ENCODE measurements at regions not wholly inside any gene's neighbourhood (a gene's known extent, or its start where the extent isn't known, plus 50 kb on each side); places are given as distances from the start of the nearest gene placed in this dataset.

GRCh38 chr7:83799333-83799732, 150.4 kb upstream of the SEMA3E start:
- Histone ChIP-seq H2BK5ac (ENCODE audit: low read depth, low read length) (no peak overlapping the region), H3K23me2 (ENCODE audit: low read depth, low read length) (no peaks in the 10 kb centered on the region), H3K18ac (ENCODE audit: extremely low read depth, low read length) (no peak overlapping the region), H3K4ac (replicated peaks; ENCODE audit: insufficient read length, low read depth, low read length) (no peak overlapping the region), H2BK20ac (ENCODE audit: low read length) (no peak overlapping the region), H3K4me3 (ENCODE audit: extremely low read depth in 1 of 4, insufficient read depth in 2 of 4, low read depth in 3 of 4, low read length in 4 of 4) (no peak overlapping the region), H3K9ac (replicated peaks in 1 of 4; ENCODE audit: extremely low read depth in 1 of 4, low read depth in 3 of 4, low read length in 3 of 4) (no peak overlapping the region), H3K27me3 (replicated peaks in 1 of 4; ENCODE audit: control insufficient read depth in 3 of 4, extremely low read depth in 1 of 4, insufficient read depth in 3 of 4, low read length in 3 of 4) (no peaks in the 10 kb centered on the region), H2BK15ac (ENCODE audit: low read length) (no peak overlapping the region), H2AK5ac (ENCODE audit: low read depth, low read length) (no peak overlapping the region), H3K79me1 (ENCODE audit: low read depth, low read length) (no peaks in the 10 kb centered on the region), H2BK120ac (replicated peaks; ENCODE audit: low read depth, low read length) (no peak overlapping the region), H2AFZ (ENCODE audit: low read length) (0 out of 2 replicates have a peak overlapping the region, but pooled peaks have one; percentile 24), H3K9me3 (ENCODE audit: insufficient read depth in 2 of 2, low read depth in 1 of 2, low read length in 1 of 2) (no peaks in the 10 kb centered on the region), H3K79me2 (ENCODE audit: control insufficient read depth in 1 of 2, insufficient read depth in 2 of 2, low read length in 2 of 2) (no peaks in the 10 kb centered on the region), H3K36me3 (ENCODE audit: control insufficient read depth in 2 of 4, insufficient read depth in 4 of 4, low read length in 3 of 4) (no peaks in the 10 kb centered on the region), H3K23ac (ENCODE audit: insufficient read length) (no peak overlapping the region), H3K4me2 (ENCODE audit: insufficient read depth in 1 of 2, low read depth in 2 of 2, low read length in 2 of 2) (no peak overlapping the region), H3K14ac (ENCODE audit: insufficient read length) (no peak overlapping the region), H3K4me1 (replicated peaks in 1 of 4; ENCODE audit: control insufficient read depth in 3 of 4, insufficient read depth in 4 of 4, low read length in 3 of 4) (no peaks in the 10 kb centered on the region), H4K5ac (ENCODE audit: insufficient read length, low read depth, low read length) (no peak overlapping the region), H4K91ac (replicated peaks; ENCODE audit: insufficient read length, low read length) (no peak overlapping the region), H3K56ac (replicated peaks; ENCODE audit: insufficient read length, low read depth, low read length) (no peak overlapping the region), H4K8ac (ENCODE audit: extremely low read depth, insufficient read depth, low read length) (no peak overlapping the region), H3K27ac (ENCODE audit: low read depth, low read length) (no peak overlapping the region), H4K20me1 (replicated peaks in 1 of 2; ENCODE audit: control insufficient read depth in 1 of 2, insufficient read depth in 2 of 2, low read length in 2 of 2) (no peaks in the 10 kb centered on the region), H2BK12ac (ENCODE audit: low read depth, low read length) (no peak overlapping the region)
- no peak for DNase-seq (ENCODE audit: low read depth in 1 of 2, low spot score in 2 of 2)
- WGBS, 2 experiments (ENCODE audit: extremely low coverage in 1 of 2, insufficient coverage in 1 of 2, insufficient read length in 1 of 2, insufficient replicate concordance in 2 of 2, low coverage in 1 of 2, low lambda C conversion rate in 2 of 2, missing lambda C conversion rate in 1 of 2): 86% methylated on average over 5 of the region's 5 CpGs; no CpG with 5 or more reads in 1 of the 2 experiments
- CTCF ChIA-PET (ENCODE audit: partially characterized antibody): no interaction called here
- no peak for FAIRE-seq
- POLR2A ChIA-PET (ENCODE audit: partially characterized antibody): no interaction called here
- no peak for TF ChIP-seq HDAC2 (IDR thresholded peaks at IDR 0.05; ENCODE audit: borderline replicate concordance in 1 of 2, low read depth in 2 of 2, low read length in 2 of 2)
- TF ChIP-seq RBBP5 (IDR thresholded peaks at IDR 0.05; ENCODE audit: borderline replicate concordance, low read depth, low read length): no peak
- no peak for TF ChIP-seq ATF3 (IDR thresholded peaks at IDR 0.05; ENCODE audit: insufficient read depth, low read depth, low read length)
- no peak for TF ChIP-seq CTBP2 (IDR thresholded peaks at IDR 0.05; ENCODE audit: borderline replicate concordance, insufficient read depth, insufficient read length, low read length)
- TF ChIP-seq SRF (IDR thresholded peaks at IDR 0.05; ENCODE audit: low read depth, low read length): no peak
- TF ChIP-seq NANOG (IDR thresholded peaks at IDR 0.05; ENCODE audit: insufficient read depth, low read depth, low read length, poor library complexity, severe bottlenecking): no peak
- TF ChIP-seq SP2 (IDR thresholded peaks at IDR 0.05; ENCODE audit: low read length): no peak
- TF ChIP-seq CBX8 (IDR thresholded peaks at IDR 0.05; ENCODE audit: borderline replicate concordance, low read depth, low read length): no peak
- TF ChIP-seq SIRT6 (IDR thresholded peaks at IDR 0.05; ENCODE audit: low read length): no peak
- TF ChIP-seq EZH2 (IDR thresholded peaks at IDR 0.05; ENCODE audit: low read depth, low read length, severe bottlenecking): no peak
- TF ChIP-seq POLR2AphosphoS5 (IDR thresholded peaks at IDR 0.05; ENCODE audit: low read depth, low read length): no peak
- TF ChIP-seq, protein P1, sequence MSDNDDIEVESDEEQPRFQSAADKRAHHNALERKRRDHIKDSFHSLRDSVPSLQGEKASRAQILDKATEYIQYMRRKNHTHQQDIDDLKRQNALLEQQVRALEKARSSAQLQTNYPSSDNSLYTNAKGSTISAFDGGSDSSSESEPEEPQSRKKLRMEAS (IDR thresholded peaks at IDR 0.05): no peak
- no peak for TF ChIP-seq TAF7 (optimal IDR thresholded peaks at IDR 0.05; ENCODE audit: borderline replicate concordance, low read depth, low read length)
- no peak for TF ChIP-seq JUND (IDR thresholded peaks at IDR 0.05; ENCODE audit: low read length)

Data from H1 (cell line).